Liver (tissue), 8 donors: ENCODE measurements at regions not wholly inside any gene's neighbourhood (a gene's known extent, or its start where the extent isn't known, plus 50 kb on each side); places are given as distances from the start of the nearest gene placed in this dataset.

ENCODE experiments used
- DNase-seq: peaks from one replicate; pipeline ENCODE4 v3.0.0-alpha.2; 2017; ENCODE audit warnings: low spot score
- H3K27ac ChIP-seq, 2 donors: one replicate each; pipeline ENCODE4 v1.7.0; 2013; ENCODE audit warnings: inconsistent platforms in 2 of 2, low read length in 2 of 2, control low read depth in 1 of 2, low read depth in 1 of 2, mild to moderate bottlenecking in 1 of 2
- H3K27me3 ChIP-seq, 4 donors: one replicate each; pipeline versions ENCODE4 v1.6.1 to v1.7.0; 2013; ENCODE audit warnings: low read length in 3 of 4, inconsistent platforms in 1 of 4, mild to moderate bottlenecking in 1 of 4, moderate library complexity in 1 of 4; ENCODE audit not compliant: control insufficient read depth in 4 of 4, insufficient read depth in 4 of 4
- H3K36me3 ChIP-seq, 4 donors: one replicate each; pipeline versions ENCODE4 v1.6.1 to v1.7.0; 2013; ENCODE audit warnings: low read length in 3 of 4, mild to moderate bottlenecking in 3 of 4, low read depth in 1 of 4, moderate library complexity in 1 of 4; ENCODE audit not compliant: control insufficient read depth in 4 of 4, insufficient read depth in 3 of 4
- H3K4me1 ChIP-seq, 4 donors: one replicate each; pipeline versions ENCODE4 v1.6.1 to v1.7.0; 2013; ENCODE audit warnings: low read length in 3 of 4, mild to moderate bottlenecking in 3 of 4, moderate library complexity in 1 of 4; ENCODE audit not compliant: control insufficient read depth in 4 of 4, insufficient read depth in 4 of 4
- H3K4me3 ChIP-seq, 3 donors: one replicate each; pipeline versions ENCODE4 v1.6.1 to v1.7.0; 2013; ENCODE audit warnings: low read length in 3 of 3, control low read depth in 1 of 3, low read depth in 1 of 3, mild to moderate bottlenecking in 1 of 3
- H3K9ac ChIP-seq, 2 donors: one replicate each; pipeline ENCODE4 v1.7.0; 2013; ENCODE audit warnings: low read length in 2 of 2, mild to moderate bottlenecking in 2 of 2, moderate library complexity in 2 of 2, control low read depth in 1 of 2, low read depth in 1 of 2
- H3K9me3 ChIP-seq, 4 donors: one replicate each; pipeline versions ENCODE4 v1.6.1 to v1.7.0; 2013; ENCODE audit warnings: low read length in 3 of 4; ENCODE audit not compliant: control insufficient read depth in 4 of 4
- ATF3 ChIP-seq: IDR thresholded peaks from 2 replicates; pipeline ENCODE4 v1.6.1; 2016; ENCODE audit warnings: antibody characterized with exemption
- EGR1 ChIP-seq, 2 donors: IDR thresholded peaks; 2 replicates each; pipeline ENCODE4 v1.6.1; 2016 to 2018; ENCODE audit warnings: antibody characterized with exemption in 2 of 2, low read depth in 2 of 2
- FOXA1 ChIP-seq: IDR thresholded peaks from 2 replicates; pipeline ENCODE4 v1.6.1; 2016; ENCODE audit warnings: antibody characterized with exemption
- FOXA2 ChIP-seq: IDR thresholded peaks from 2 replicates; pipeline ENCODE4 v1.6.1; 2016; ENCODE audit warnings: antibody characterized with exemption
- GABPA ChIP-seq, 2 donors: IDR thresholded peaks in 1 of 2; conservative IDR thresholded peaks in 1 of 2; 2 replicates each; pipeline ENCODE4 v1.6.1; 2016; ENCODE audit warnings: antibody characterized with exemption in 2 of 2, mild to moderate bottlenecking in 1 of 2, moderate library complexity in 1 of 2
- HNF4A ChIP-seq, 2 donors: conservative IDR thresholded peaks; 2 replicates each; pipeline ENCODE4 v1.6.1; 2016; ENCODE audit warnings: antibody characterized with exemption in 2 of 2, mild to moderate bottlenecking in 2 of 2
- HNF4G ChIP-seq: IDR thresholded peaks from 2 replicates; pipeline ENCODE4 v1.6.1; 2016; ENCODE audit warnings: antibody characterized with exemption
- JUND ChIP-seq, 2 donors: IDR thresholded peaks; 2 replicates each; pipeline ENCODE4 v1.6.1; 2016; ENCODE audit warnings: antibody characterized with exemption in 2 of 2
- MAX ChIP-seq: IDR thresholded peaks from 2 replicates; pipeline ENCODE4 v1.6.1; 2016; ENCODE audit warnings: antibody characterized with exemption
- NR2F2 ChIP-seq: IDR thresholded peaks from 2 replicates; pipeline ENCODE4 v1.6.1; 2016; ENCODE audit warnings: antibody characterized with exemption
- RAD21 ChIP-seq, 2 donors: IDR thresholded peaks; 2 replicates each; pipeline ENCODE4 v1.6.1; 2016; ENCODE audit warnings: antibody characterized with exemption in 2 of 2, mild to moderate bottlenecking in 2 of 2
- REST ChIP-seq: IDR thresholded peaks from 2 replicates; pipeline ENCODE4 v1.6.1; 2016; ENCODE audit warnings: antibody characterized with exemption, mild to moderate bottlenecking
- RXRA ChIP-seq, 2 donors: IDR thresholded peaks; 2 replicates each; pipeline ENCODE4 v1.6.1; 2017 to 2018; ENCODE audit warnings: antibody characterized with exemption in 2 of 2, mild to moderate bottlenecking in 1 of 2
- SP1 ChIP-seq: IDR thresholded peaks from 2 replicates; pipeline ENCODE4 v1.6.1; 2018; ENCODE audit warnings: antibody characterized with exemption, mild to moderate bottlenecking
- TAF1 ChIP-seq: conservative IDR thresholded peaks from 2 replicates; pipeline ENCODE4 v1.6.1; 2016; ENCODE audit warnings: antibody characterized with exemption, mild to moderate bottlenecking
- YY1 ChIP-seq: IDR thresholded peaks from 2 replicates; pipeline ENCODE4 v1.6.1; 2016; ENCODE audit warnings: antibody characterized with exemption, mild to moderate bottlenecking
- WGBS: extraction: QIAGEN DNeasy Blood & Tissue Kit; methylation state at CpG from one replicate; pipeline ENCODE4 v1.1.7; 2013; 5-methylcytosine and 5-hydroxymethylcytosine counted together
- TF ChIP-seq, protein P1 (sequence below): IDR thresholded peaks from 2 replicates; pipeline ENCODE4 v1.6.1; 2016; ENCODE audit warnings: antibody characterized with exemption
- TF ChIP-seq, protein P2 (sequence below): fragments of 150-350 bp; IDR thresholded peaks from 2 replicates; pipeline ENCODE4 v1.5.1; 2017; ENCODE audit warnings: improper control_type of control experiment, low read depth, low read length; ENCODE audit not compliant: missing input control
- donor health status: healthy.
- donor health status: healthy.
- donor health status: healthy.
- donor health status: healthy.
- donor health status: healthy.

- TF ChIP-seq, protein P1, sequence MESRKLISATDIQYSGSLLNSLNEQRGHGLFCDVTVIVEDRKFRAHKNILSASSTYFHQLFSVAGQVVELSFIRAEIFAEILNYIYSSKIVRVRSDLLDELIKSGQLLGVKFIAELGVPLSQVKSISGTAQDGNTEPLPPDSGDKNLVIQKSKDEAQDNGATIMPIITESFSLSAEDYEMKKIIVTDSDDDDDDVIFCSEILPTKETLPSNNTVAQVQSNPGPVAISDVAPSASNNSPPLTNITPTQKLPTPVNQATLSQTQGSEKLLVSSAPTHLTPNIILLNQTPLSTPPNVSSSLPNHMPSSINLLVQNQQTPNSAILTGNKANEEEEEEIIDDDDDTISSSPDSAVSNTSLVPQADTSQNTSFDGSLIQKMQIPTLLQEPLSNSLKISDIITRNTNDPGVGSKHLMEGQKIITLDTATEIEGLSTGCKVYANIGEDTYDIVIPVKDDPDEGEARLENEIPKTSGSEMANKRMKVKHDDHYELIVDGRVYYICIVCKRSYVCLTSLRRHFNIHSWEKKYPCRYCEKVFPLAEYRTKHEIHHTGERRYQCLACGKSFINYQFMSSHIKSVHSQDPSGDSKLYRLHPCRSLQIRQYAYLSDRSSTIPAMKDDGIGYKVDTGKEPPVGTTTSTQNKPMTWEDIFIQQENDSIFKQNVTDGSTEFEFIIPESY = no peak
- TF ChIP-seq YY1 (no peak), EGR1 (IDR thresholded peaks at IDR 0.05; ENCODE audit: low read depth in 2 of 2) (no peak), SP1 (no peak)
These were observed 149.9 kb downstream of the CHRM3 start (continued) for GRCh38 chr1:239536165-239536849.

GRCh38 chr1:239537795-239538194 lies 151.4 kb downstream of the CHRM3 start:
- H3K4me3 ChIP-seq = no peak overlapping the region
- no peaks in the 10 kb centered on the region for H3K9me3 ChIP-seq
- no peak overlapping the region for H3K27ac ChIP-seq
- DNase-seq = no peak
- H3K36me3 ChIP-seq = no peaks in the 10 kb centered on the region
- TF ChIP-seq GABPA (IDR thresholded peaks at IDR 0.05 in 1 of 2, conservative IDR thresholded peaks at IDR 0.05 in 1 of 2) (no peak), NR2F2 (no peak), RAD21 (IDR thresholded peaks at IDR 0.05) (no peak), MAX (no peak), EGR1 (IDR thresholded peaks at IDR 0.05; ENCODE audit: low read depth in 2 of 2) (no peak), FOXA1 (no peak), JUND (IDR thresholded peaks at IDR 0.05) (no peak), YY1 (no peak), RXRA (IDR thresholded peaks at IDR 0.05) (no peak), HNF4G (no peak), FOXA2 (no peak), TAF1 (no peak), SP1 (no peak), ATF3 (no peak), REST (no peak), HNF4A (conservative IDR thresholded peaks at IDR 0.05) (no peak)
- TF ChIP-seq, protein P1 = no peak
- TF ChIP-seq, protein P2, sequence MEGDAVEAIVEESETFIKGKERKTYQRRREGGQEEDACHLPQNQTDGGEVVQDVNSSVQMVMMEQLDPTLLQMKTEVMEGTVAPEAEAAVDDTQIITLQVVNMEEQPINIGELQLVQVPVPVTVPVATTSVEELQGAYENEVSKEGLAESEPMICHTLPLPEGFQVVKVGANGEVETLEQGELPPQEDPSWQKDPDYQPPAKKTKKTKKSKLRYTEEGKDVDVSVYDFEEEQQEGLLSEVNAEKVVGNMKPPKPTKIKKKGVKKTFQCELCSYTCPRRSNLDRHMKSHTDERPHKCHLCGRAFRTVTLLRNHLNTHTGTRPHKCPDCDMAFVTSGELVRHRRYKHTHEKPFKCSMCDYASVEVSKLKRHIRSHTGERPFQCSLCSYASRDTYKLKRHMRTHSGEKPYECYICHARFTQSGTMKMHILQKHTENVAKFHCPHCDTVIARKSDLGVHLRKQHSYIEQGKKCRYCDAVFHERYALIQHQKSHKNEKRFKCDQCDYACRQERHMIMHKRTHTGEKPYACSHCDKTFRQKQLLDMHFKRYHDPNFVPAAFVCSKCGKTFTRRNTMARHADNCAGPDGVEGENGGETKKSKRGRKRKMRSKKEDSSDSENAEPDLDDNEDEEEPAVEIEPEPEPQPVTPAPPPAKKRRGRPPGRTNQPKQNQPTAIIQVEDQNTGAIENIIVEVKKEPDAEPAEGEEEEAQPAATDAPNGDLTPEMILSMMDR = no peak
- H3K27me3 ChIP-seq = no peaks in the 10 kb centered on the region
- H3K9ac ChIP-seq = no peak overlapping the region
- 66% methylated on average over 3 of the region's 3 CpGs for WGBS
- H3K4me1 ChIP-seq = no peaks in the 10 kb centered on the region
